Activated B cell treated with CpG ODN at 0.5 μM for 24 hours (primary cell): ENCODE measurements at regions not wholly inside any gene's neighbourhood (a gene's known extent, or its start where the extent isn't known, plus 50 kb on each side); places are given as distances from the start of the nearest gene placed in this dataset.

Source experiments
- ATAC-seq: fragments of 200-7000 bp; cut with Tn5 transposase; one replicate; pipeline ENCODE4 v1.10.0; 2021; ENCODE audit warnings: low read depth, mild to moderate bottlenecking, moderate library complexity
- CTCF ChIA-PET: fragments of 350-600 bp; sonication (Branson Sonifier 250); formaldehyde crosslinking; loops from one replicate; lab custom pipeline; 2021; ENCODE audit warnings: antibody characterized with exemption; lab: Charles Lee
- POLR2A ChIA-PET: fragments of 350-600 bp; sonication (Branson Sonifier 250); formaldehyde crosslinking; loops from one replicate; lab custom pipeline; 2021; ENCODE audit warnings: antibody characterized with exemption; lab: Charles Lee
- DNase-seq: peaks from one replicate; pipeline ENCODE4 v3.0.0; 2022
- H3K27ac Mint-ChIP-seq: one replicate; pipeline ENCODE4 v1.8.0; 2020; ENCODE audit warnings: mixed read lengths
- H3K27me3 Mint-ChIP-seq: one replicate; pipeline ENCODE4 v1.8.0; 2021; ENCODE audit warnings: mixed read lengths
- H3K36me3 Mint-ChIP-seq: one replicate; pipeline ENCODE4 v1.8.0; 2021; ENCODE audit warnings: low read depth, mixed read lengths
- H3K4me1 Mint-ChIP-seq: one replicate; pipeline ENCODE4 v1.8.0; 2021; ENCODE audit warnings: mixed read lengths
- H3K4me3 Mint-ChIP-seq: one replicate; pipeline ENCODE4 v1.8.0; 2020; ENCODE audit warnings: mild to moderate bottlenecking, mixed read lengths
- H3K9me3 Mint-ChIP-seq: one replicate; pipeline ENCODE4 v1.8.0; 2020; ENCODE audit warnings: mixed read lengths
- CTCF ChIP-seq: fragments of 200-600 bp; IDR thresholded peaks from one replicate; pipeline ENCODE4 v1.8.0; 2022; ENCODE audit warnings: antibody characterized with exemption, mild to moderate bottlenecking
- intact Hi-C: fragments of 100-400 bp; cut with micrococcal nuclease; formaldehyde crosslinking; loops from one replicate; pipeline ENCODE4 v1.15.1; 2024

GRCh38 chr13:64073203-64073602 lies 2657.6 kb upstream of the PCDH20 start:
- Mint-ChIP-seq H3K9me3 (peaks cover 2% of the 10 kb centered on the region), H3K4me1 (no peaks in the 10 kb centered on the region), H3K27ac (no peak overlapping the region), H3K27me3 (no peaks in the 10 kb centered on the region), H3K36me3 (no peaks in the 10 kb centered on the region), H3K4me3 (no peak overlapping the region)
- DNase-seq (no peak), ATAC-seq (no peak)
- intact Hi-C loops: no loop called here
- POLR2A ChIA-PET: no interaction called here
- CTCF ChIA-PET: no interaction called here
- no peak for TF ChIP-seq CTCF

GRCh38 chr13:64071352-64071751 lies 2655.7 kb upstream of the PCDH20 start:
- Mint-ChIP-seq H3K27me3 (no peaks in the 10 kb centered on the region), H3K4me3 (no peak overlapping the region), H3K36me3 (no peaks in the 10 kb centered on the region), H3K9me3 (no peaks in the 10 kb centered on the region), H3K4me1 (no peaks in the 10 kb centered on the region), H3K27ac (no peak overlapping the region)
- ATAC-seq (no peak), DNase-seq (no peak)
- ChIA-PET POLR2A (no interaction called here), CTCF (no interaction called here)
- intact Hi-C loops: no loop called here
- TF ChIP-seq CTCF: no peak

GRCh38 chr13:64069892-64070291 lies 2654.2 kb upstream of the PCDH20 start:
- ChIA-PET CTCF (no interaction called here), POLR2A (no interaction called here)
- H3K9me3 Mint-ChIP-seq: no peaks in the 10 kb centered on the region
- intact Hi-C loops: no loop called here
- no peak for TF ChIP-seq CTCF
- no peak overlapping the region for H3K27ac Mint-ChIP-seq
- DNase-seq (no peak), ATAC-seq (no peak)
- H3K4me3 Mint-ChIP-seq: no peak overlapping the region
- no peaks in the 10 kb centered on the region for H3K36me3 Mint-ChIP-seq
- no peaks in the 10 kb centered on the region for H3K4me1 Mint-ChIP-seq
- H3K27me3 Mint-ChIP-seq: no peaks in the 10 kb centered on the region

- ATAC-seq (no peak), DNase-seq (no peak)
- ChIA-PET POLR2A (no interaction called here), CTCF (no interaction called here)
- peaks cover 2% of the 10 kb centered on the region for H3K9me3 Mint-ChIP-seq
- no peaks in the 10 kb centered on the region for H3K36me3 Mint-ChIP-seq
- H3K4me3 Mint-ChIP-seq: no peak overlapping the region
- no peaks in the 10 kb centered on the region for H3K4me1 Mint-ChIP-seq
- H3K27ac Mint-ChIP-seq: no peak overlapping the region
- no peaks in the 10 kb centered on the region for H3K27me3 Mint-ChIP-seq
- intact Hi-C loops: no loop called here
- no peak for TF ChIP-seq CTCF
Observed at GRCh38 chr13:64066711-64067110, 2651.1 kb upstream of the PCDH20 start.

- POLR2A ChIA-PET: no interaction called here
- H3K27me3 Mint-ChIP-seq: no peaks in the 10 kb centered on the region
- CTCF ChIA-PET: no interaction called here
- no peaks in the 10 kb centered on the region for H3K4me1 Mint-ChIP-seq
- no peaks in the 10 kb centered on the region for H3K36me3 Mint-ChIP-seq
- peaks cover 6% of the 10 kb centered on the region for H3K9me3 Mint-ChIP-seq
- no peak overlapping the region for H3K27ac Mint-ChIP-seq
- no peak for TF ChIP-seq CTCF
- DNase-seq (no peak), ATAC-seq (no peak)
- intact Hi-C loops: no loop called here
- H3K4me3 Mint-ChIP-seq: no peak overlapping the region
Observed at GRCh38 chr13:64061649-64062048, 2646.0 kb upstream of the PCDH20 start.
